ENCODE measurements at regions not wholly inside any gene's neighbourhood (a gene's known extent, or its start where the extent isn't known, plus 50 kb on each side); places are given as distances from the start of the nearest gene placed in this dataset.

DNA sequence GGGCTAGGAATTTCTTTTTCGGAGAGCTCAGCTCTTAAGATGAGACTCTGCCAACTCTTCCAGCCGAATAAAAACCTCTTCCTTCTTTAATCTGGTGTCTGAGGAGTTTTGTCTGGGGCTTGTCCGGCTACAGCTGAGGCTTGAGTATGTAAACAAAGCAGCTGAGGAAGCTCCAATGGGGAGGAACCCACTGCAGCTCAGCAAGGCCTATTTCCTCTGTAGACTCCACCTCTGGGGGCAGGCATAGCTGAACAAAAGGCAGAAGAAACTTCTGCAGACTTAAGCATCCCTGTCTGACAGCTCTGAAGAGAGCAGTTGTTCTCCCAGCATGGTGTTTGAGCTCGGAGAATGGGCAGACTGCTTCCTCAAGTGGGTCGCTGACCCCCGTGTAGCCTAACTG, 838.7 kb downstream of the CCDC85A start:
- TF ChIP-seq GATA1 (IDR thresholded peaks at IDR 0.05; ENCODE audit: low read depth, low read length) (no peak), POLR2A (IDR thresholded peaks at IDR 0.05; ENCODE audit: low read length) (no peak)

Measured in erythroblast (primary cell).